SH-SY5Y (cell line): ENCODE measurements at regions not wholly inside any gene's neighbourhood (a gene's known extent, or its start where the extent isn't known, plus 50 kb on each side); places are given as distances from the start of the nearest gene placed in this dataset.

Source experiments
- GATA2 ChIP-seq: IDR thresholded peaks from 2 replicates; pipeline ENCODE4 v1.6.1; 2011; ENCODE audit warnings: mild to moderate bottlenecking, low read depth, low read length
- GATA3 ChIP-seq: IDR thresholded peaks from 2 replicates; pipeline ENCODE4 v1.6.1; 2011; ENCODE audit warnings: low read depth, mild to moderate bottlenecking, low read length, moderate library complexity

- TF ChIP-seq GATA3, result no peak
- no peak for TF ChIP-seq GATA2
These were observed 165.6 kb downstream of the TRIM27 start for GRCh38 chr6:28758046-28758817.

GRCh38 chr6:28758818-28759235 lies 165.0 kb downstream of the TRIM27 start:
- TF ChIP-seq GATA2, result no peak
- no peak for TF ChIP-seq GATA3

GRCh38 chr6:28764014-28764723 lies 159.6 kb downstream of the TRIM27 start:
- no peak for TF ChIP-seq GATA3
- TF ChIP-seq GATA2, result no peak

GRCh38 chr6:28764761-28765282 lies 159.0 kb downstream of the TRIM27 start:
- TF ChIP-seq GATA2 (no peak), GATA3 (no peak)

GRCh38 chr6:28765978-28766351 lies 157.8 kb downstream of the TRIM27 start:
- TF ChIP-seq GATA2, result no peak
- no peak for TF ChIP-seq GATA3

GRCh38 chr6:28766426-28766825 lies 157.4 kb downstream of the TRIM27 start:
- TF ChIP-seq GATA3 (no peak), GATA2 (no peak)

GRCh38 chr6:28767133-28767532 lies 156.7 kb downstream of the TRIM27 start:
- no peak for TF ChIP-seq GATA2
- no peak for TF ChIP-seq GATA3

- TF ChIP-seq GATA2 (no peak), GATA3 (no peak)
These were observed 156.1 kb downstream of the TRIM27 start for GRCh38 chr6:28767691-28768090.

GRCh38 chr6:28768187-28768913 lies 155.4 kb downstream of the TRIM27 start:
- no peak for TF ChIP-seq GATA3

GRCh38 chr6:28769626-28770402 lies 154.0 kb downstream of the TRIM27 start:
- TF ChIP-seq GATA3 (no peak), GATA2 (no peak)

GRCh38 chr6:28770732-28771131 lies 153.1 kb downstream of the TRIM27 start:
- no peak for TF ChIP-seq GATA3
- no peak for TF ChIP-seq GATA2

GRCh38 chr6:28771401-28772267 lies 152.2 kb downstream of the TRIM27 start:
- no peak for TF ChIP-seq GATA2
- no peak for TF ChIP-seq GATA3

GRCh38 chr6:28772480-28773381 lies 151.1 kb downstream of the TRIM27 start:
- no peak for TF ChIP-seq GATA2
- no peak for TF ChIP-seq GATA3
